WTC11 (cell line): ENCODE measurements at regions not wholly inside any gene's neighbourhood (a gene's known extent, or its start where the extent isn't known, plus 50 kb on each side); places are given as distances from the start of the nearest gene placed in this dataset.

Source experiments
- ATAC-seq: fragments of 200-7000 bp; cut with Tn5 transposase; 2 replicates; pipeline ENCODE4 v1.10.0; 2021; ENCODE audit warnings: mild to moderate bottlenecking, moderate library complexity
- CTCF ChIA-PET: fragments of 300-600 bp; sonication (Branson Sonifier 250); formaldehyde crosslinking; loops from one replicate; lab custom pipeline; 2021; ENCODE audit warnings: antibody characterized with exemption; lab: Charles Lee
- POLR2A ChIA-PET: fragments of 350-600 bp; sonication (Branson Sonifier 250); formaldehyde crosslinking; loops from one replicate; lab custom pipeline; 2021; ENCODE audit warnings: antibody characterized with exemption; lab: Charles Lee
- DNase-seq: peaks from one replicate; pipeline ENCODE4 v3.0.0; 2021; ENCODE audit warnings: low spot score
- H3K27ac Mint-ChIP-seq: 2 replicates; pipeline ENCODE4 v1.8.0; 2021; ENCODE audit warnings: mixed read lengths
- H3K27me3 Mint-ChIP-seq: 2 replicates; pipeline ENCODE4 v1.8.0; 2021; ENCODE audit warnings: low read depth, mild to moderate bottlenecking, moderate library complexity, mixed read lengths
- H3K36me3 Mint-ChIP-seq: 2 replicates; pipeline ENCODE4 v1.8.0; 2021; ENCODE audit warnings: mixed read lengths
- H3K4me1 Mint-ChIP-seq: 2 replicates; pipeline ENCODE4 v1.8.0; 2022; ENCODE audit warnings: mixed read lengths
- H3K4me3 Mint-ChIP-seq: 2 replicates; pipeline ENCODE4 v1.8.0; 2021; ENCODE audit warnings: mild to moderate bottlenecking, moderate library complexity, mixed read lengths
- H3K9me3 Mint-ChIP-seq: 2 replicates; pipeline ENCODE4 v1.8.0; 2021; ENCODE audit warnings: mixed read lengths
- ARID4B ChIP-seq: sonication (generic); formaldehyde crosslinking; IDR thresholded peaks from 2 replicates; pipeline ENCODE4 v1.8.0; 2023; ENCODE audit warnings: missing genetic modification reagents, mild to moderate bottlenecking, borderline replicate concordance
- ELF4 ChIP-seq: sonication (generic); formaldehyde crosslinking; IDR thresholded peaks from 2 replicates; pipeline ENCODE4 v1.8.1; 2022; ENCODE audit warnings: low read depth, mild to moderate bottlenecking, moderate library complexity, missing genetic modification reagents
- EMX1 ChIP-seq: fragments of 250-450 bp; sonication (Bioruptor Pico); IDR thresholded peaks from 2 replicates; pipeline ENCODE4 v1.8.0; 2021; ENCODE audit warnings: mild to moderate bottlenecking
- ETV6 ChIP-seq: sonication (generic); formaldehyde crosslinking; IDR thresholded peaks from 2 replicates; pipeline ENCODE4 v1.8.1; 2022; ENCODE audit warnings: mild to moderate bottlenecking, missing genetic modification reagents
- FOXK1 ChIP-seq: sonication (generic); formaldehyde crosslinking; IDR thresholded peaks from 2 replicates; pipeline ENCODE4 v1.8.0; 2022; ENCODE audit warnings: mild to moderate bottlenecking, moderate library complexity, missing genetic modification reagents
- GTF2I ChIP-seq: fragments of 250-450 bp; sonication (Bioruptor Pico); conservative IDR thresholded peaks from 2 replicates; pipeline ENCODE4 v1.4.0; 2021; ENCODE audit warnings: mild to moderate bottlenecking
- JAZF1 ChIP-seq: fragments of 250-450 bp; sonication (Bioruptor Pico); IDR thresholded peaks from 2 replicates; pipeline ENCODE4 v1.9.0; 2021; ENCODE audit warnings: moderate library complexity, mild to moderate bottlenecking, inconsistent platforms
- JUN ChIP-seq: sonication (generic); formaldehyde crosslinking; IDR thresholded peaks from 2 replicates; pipeline ENCODE4 v1.8.0; 2023; ENCODE audit warnings: mild to moderate bottlenecking, missing genetic modification reagents
- NR2C2 ChIP-seq: sonication (generic); formaldehyde crosslinking; IDR thresholded peaks from 2 replicates; pipeline ENCODE4 v1.8.0; 2022; ENCODE audit warnings: mild to moderate bottlenecking, missing genetic modification reagents
- OVOL2 ChIP-seq: fragments of 250-450 bp; sonication (Bioruptor Pico); IDR thresholded peaks from 2 replicates; pipeline ENCODE4 v1.9.0; 2021; ENCODE audit warnings: mild to moderate bottlenecking, borderline replicate concordance
- PREB ChIP-seq: sonication (generic); formaldehyde crosslinking; IDR thresholded peaks from 2 replicates; pipeline ENCODE4 v1.8.1; 2022; ENCODE audit warnings: mild to moderate bottlenecking, missing genetic modification reagents, moderate library complexity, borderline replicate concordance
- PRRX2 ChIP-seq: fragments of 250-450 bp; sonication (Bioruptor Pico); IDR thresholded peaks from 2 replicates; pipeline ENCODE4 v1.8.0; 2021; ENCODE audit warnings: mild to moderate bottlenecking
- SOX15 ChIP-seq: fragments of 250-450 bp; sonication (Bioruptor Pico); IDR thresholded peaks from 2 replicates; pipeline ENCODE4 v1.9.0; 2021; ENCODE audit warnings: mild to moderate bottlenecking
- ZNF138 ChIP-seq: sonication (generic); formaldehyde crosslinking; conservative IDR thresholded peaks from 2 replicates; pipeline ENCODE4 v1.8.1; 2022; ENCODE audit warnings: mild to moderate bottlenecking, moderate library complexity, missing genetic modification reagents
- ZNF219 ChIP-seq: sonication (generic); formaldehyde crosslinking; IDR thresholded peaks from 2 replicates; pipeline ENCODE4 v1.8.0; 2023; ENCODE audit warnings: missing genetic modification reagents, mild to moderate bottlenecking, borderline replicate concordance
- ZNF263 ChIP-seq: sonication (generic); formaldehyde crosslinking; IDR thresholded peaks from 2 replicates; pipeline ENCODE4 v1.8.1; 2022; ENCODE audit warnings: low read depth, mild to moderate bottlenecking, moderate library complexity, missing genetic modification reagents
- ZNF423 ChIP-seq: fragments of 250-450 bp; sonication (Bioruptor Pico); IDR thresholded peaks from 2 replicates; pipeline ENCODE4 v2.1.2; 2022; ENCODE audit warnings: mild to moderate bottlenecking, moderate library complexity
- ZSCAN18 ChIP-seq: fragments of 250-450 bp; sonication (Bioruptor Pico); IDR thresholded peaks from 2 replicates; pipeline ENCODE4 v2.1.2; 2022; ENCODE audit warnings: mild to moderate bottlenecking, moderate library complexity
- TF ChIP-seq, protein P1 (sequence below): sonication (generic); formaldehyde crosslinking; IDR thresholded peaks from 2 replicates; pipeline ENCODE4 v1.8.0; 2022; ENCODE audit warnings: mild to moderate bottlenecking, missing genetic modification reagents
- TF ChIP-seq, protein P2 (sequence below): sonication (generic); formaldehyde crosslinking; IDR thresholded peaks from 2 replicates; pipeline ENCODE4 v1.8.0; 2022; ENCODE audit warnings: mild to moderate bottlenecking, missing genetic modification reagents
- TF ChIP-seq, protein P3 (sequence below): sonication (generic); formaldehyde crosslinking; IDR thresholded peaks from 2 replicates; pipeline ENCODE4 v1.8.0; 2023; ENCODE audit warnings: mild to moderate bottlenecking, missing genetic modification reagents
- TF ChIP-seq, protein P4 (sequence below): sonication (generic); formaldehyde crosslinking; IDR thresholded peaks from 2 replicates; pipeline ENCODE4 v1.8.0; 2022; ENCODE audit warnings: mild to moderate bottlenecking, missing genetic modification reagents

GRCh38 chr3:66796343-66796742 lies 201.8 kb upstream of the KBTBD8 start:
- Mint-ChIP-seq H3K27me3 (peaks cover 15% of the 10 kb centered on the region), H3K27ac (no peak overlapping the region), H3K4me1 (peaks cover 32% of the 10 kb centered on the region), H3K9me3 (peaks cover 17% of the 10 kb centered on the region), H3K4me3 (no peak overlapping the region), H3K36me3 (peaks cover 17% of the 10 kb centered on the region)
- CTCF ChIA-PET = no interaction called here
- TF ChIP-seq OVOL2 = no peak
- TF ChIP-seq GTF2I (CRISPR knock-in tag) = peak; percentile 89
- TF ChIP-seq PREB = no peak
- ATAC-seq (no peak), DNase-seq (no peak)
- POLR2A ChIA-PET = no interaction called here

- peaks cover 2% of the 10 kb centered on the region; the same call in 1 of the 2 replicates for H3K27me3 Mint-ChIP-seq
- CTCF ChIA-PET = interaction anchor here (0.7 to 1.5 kb wide), 6 partner anchors 17 to 419 kb away, joined by 3 to 6 read pairs (median 4); no protein-coding TSS in a partner anchor
- ATAC-seq (peak; percentile 85), DNase-seq (peak; percentile 71)
- peaks cover 17% of the 10 kb centered on the region for H3K36me3 Mint-ChIP-seq
- H3K4me3 Mint-ChIP-seq = peak overlapping the region; percentile 55
- peaks cover 33% of the 10 kb centered on the region for H3K4me1 Mint-ChIP-seq
- POLR2A ChIA-PET = no interaction called here
- H3K27ac Mint-ChIP-seq = peak overlapping the region; percentile 93
- peaks cover 17% of the 10 kb centered on the region for H3K9me3 Mint-ChIP-seq
- TF ChIP-seq SOX15 (CRISPR knock-in tag) = no peak
- TF ChIP-seq EMX1 (CRISPR knock-in tag) = no peak
- TF ChIP-seq, protein P1, sequence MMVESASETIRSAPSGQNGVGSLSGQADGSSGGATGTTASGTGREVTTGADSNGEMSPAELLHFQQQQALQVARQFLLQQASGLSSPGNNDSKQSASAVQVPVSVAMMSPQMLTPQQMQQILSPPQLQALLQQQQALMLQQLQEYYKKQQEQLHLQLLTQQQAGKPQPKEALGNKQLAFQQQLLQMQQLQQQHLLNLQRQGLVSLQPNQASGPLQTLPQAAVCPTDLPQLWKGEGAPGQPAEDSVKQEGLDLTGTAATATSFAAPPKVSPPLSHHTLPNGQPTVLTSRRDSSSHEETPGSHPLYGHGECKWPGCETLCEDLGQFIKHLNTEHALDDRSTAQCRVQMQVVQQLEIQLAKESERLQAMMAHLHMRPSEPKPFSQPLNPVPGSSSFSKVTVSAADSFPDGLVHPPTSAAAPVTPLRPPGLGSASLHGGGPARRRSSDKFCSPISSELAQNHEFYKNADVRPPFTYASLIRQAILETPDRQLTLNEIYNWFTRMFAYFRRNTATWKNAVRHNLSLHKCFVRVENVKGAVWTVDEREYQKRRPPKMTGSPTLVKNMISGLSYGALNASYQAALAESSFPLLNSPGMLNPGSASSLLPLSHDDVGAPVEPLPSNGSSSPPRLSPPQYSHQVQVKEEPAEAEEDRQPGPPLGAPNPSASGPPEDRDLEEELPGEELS (CRISPR knock-in tag) = peak; percentile 88; the same call in 1 of the 2 replicates
- peak; percentile 82; the same call in 1 of the 2 replicates for TF ChIP-seq ARID4B (CRISPR knock-in tag)
- TF ChIP-seq ELF4 (CRISPR knock-in tag) = no peak
- no peak for TF ChIP-seq ZNF138 (CRISPR knock-in tag)
- TF ChIP-seq, protein P2, sequence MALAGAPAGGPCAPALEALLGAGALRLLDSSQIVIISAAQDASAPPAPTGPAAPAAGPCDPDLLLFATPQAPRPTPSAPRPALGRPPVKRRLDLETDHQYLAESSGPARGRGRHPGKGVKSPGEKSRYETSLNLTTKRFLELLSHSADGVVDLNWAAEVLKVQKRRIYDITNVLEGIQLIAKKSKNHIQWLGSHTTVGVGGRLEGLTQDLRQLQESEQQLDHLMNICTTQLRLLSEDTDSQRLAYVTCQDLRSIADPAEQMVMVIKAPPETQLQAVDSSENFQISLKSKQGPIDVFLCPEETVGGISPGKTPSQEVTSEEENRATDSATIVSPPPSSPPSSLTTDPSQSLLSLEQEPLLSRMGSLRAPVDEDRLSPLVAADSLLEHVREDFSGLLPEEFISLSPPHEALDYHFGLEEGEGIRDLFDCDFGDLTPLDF (CRISPR knock-in tag) = no peak
- peak; percentile 95 for TF ChIP-seq ETV6 (CRISPR knock-in tag)
- TF ChIP-seq ZNF219 (CRISPR knock-in tag) = peak; percentile 76; the same call in 1 of the 2 replicates
- TF ChIP-seq ZNF423 = peak; percentile 100
- TF ChIP-seq ZSCAN18 (CRISPR knock-in tag) = 0 out of 2 replicates have a peak, but pooled peaks have one; percentile 3
- no peak for TF ChIP-seq JUN
- TF ChIP-seq ZNF263 (CRISPR knock-in tag) = no peak
- TF ChIP-seq FOXK1 (CRISPR knock-in tag) = peak; percentile 75
- TF ChIP-seq, protein P3, sequence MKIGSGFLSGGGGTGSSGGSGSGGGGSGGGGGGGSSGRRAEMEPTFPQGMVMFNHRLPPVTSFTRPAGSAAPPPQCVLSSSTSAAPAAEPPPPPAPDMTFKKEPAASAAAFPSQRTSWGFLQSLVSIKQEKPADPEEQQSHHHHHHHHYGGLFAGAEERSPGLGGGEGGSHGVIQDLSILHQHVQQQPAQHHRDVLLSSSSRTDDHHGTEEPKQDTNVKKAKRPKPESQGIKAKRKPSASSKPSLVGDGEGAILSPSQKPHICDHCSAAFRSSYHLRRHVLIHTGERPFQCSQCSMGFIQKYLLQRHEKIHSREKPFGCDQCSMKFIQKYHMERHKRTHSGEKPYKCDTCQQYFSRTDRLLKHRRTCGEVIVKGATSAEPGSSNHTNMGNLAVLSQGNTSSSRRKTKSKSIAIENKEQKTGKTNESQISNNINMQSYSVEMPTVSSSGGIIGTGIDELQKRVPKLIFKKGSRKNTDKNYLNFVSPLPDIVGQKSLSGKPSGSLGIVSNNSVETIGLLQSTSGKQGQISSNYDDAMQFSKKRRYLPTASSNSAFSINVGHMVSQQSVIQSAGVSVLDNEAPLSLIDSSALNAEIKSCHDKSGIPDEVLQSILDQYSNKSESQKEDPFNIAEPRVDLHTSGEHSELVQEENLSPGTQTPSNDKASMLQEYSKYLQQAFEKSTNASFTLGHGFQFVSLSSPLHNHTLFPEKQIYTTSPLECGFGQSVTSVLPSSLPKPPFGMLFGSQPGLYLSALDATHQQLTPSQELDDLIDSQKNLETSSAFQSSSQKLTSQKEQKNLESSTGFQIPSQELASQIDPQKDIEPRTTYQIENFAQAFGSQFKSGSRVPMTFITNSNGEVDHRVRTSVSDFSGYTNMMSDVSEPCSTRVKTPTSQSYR (CRISPR knock-in tag) = 0 out of 2 replicates have a peak, but pooled peaks have one; percentile 39
- TF ChIP-seq PRRX2 (CRISPR knock-in tag) = no peak
- TF ChIP-seq, protein P4, sequence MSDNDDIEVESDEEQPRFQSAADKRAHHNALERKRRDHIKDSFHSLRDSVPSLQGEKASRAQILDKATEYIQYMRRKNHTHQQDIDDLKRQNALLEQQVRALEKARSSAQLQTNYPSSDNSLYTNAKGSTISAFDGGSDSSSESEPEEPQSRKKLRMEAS (CRISPR knock-in tag) = peak; percentile 53; the same call in 1 of the 2 replicates
- TF ChIP-seq GTF2I (CRISPR knock-in tag) = no peak
- TF ChIP-seq NR2C2 (CRISPR knock-in tag) = no peak
- no peak for TF ChIP-seq JAZF1 (CRISPR knock-in tag)
These were observed 200.1 kb upstream of the KBTBD8 start for GRCh38 chr3:66797889-66798560.
